ENCODE measurements at regions not wholly inside any gene's neighbourhood (a gene's known extent, or its start where the extent isn't known, plus 50 kb on each side); places are given as distances from the start of the nearest gene placed in this dataset.

GRCh38 chr2:15828576-15828975 lies 111.8 kb upstream of the MYCN start:
- no peak for FAIRE-seq
- H3K27me3 ChIP-seq (ENCODE audit: insufficient read depth, low read length) = no peaks in the 10 kb centered on the region
- Mint-ChIP-seq H3K9me3 (ENCODE audit: unreplicated experiment) (no peaks in the 10 kb centered on the region), H3K4me1 (ENCODE audit: low read depth, unreplicated experiment) (no peaks in the 10 kb centered on the region), H3K27ac (ENCODE audit: unreplicated experiment) (no peak overlapping the region), H3K27me3 (ENCODE audit: low read depth, unreplicated experiment) (peaks cover 17% of the 10 kb centered on the region), H3K36me3 (ENCODE audit: low read depth, unreplicated experiment) (no peaks in the 10 kb centered on the region), H3K4me3 (ENCODE audit: unreplicated experiment) (no peak overlapping the region)
- no peaks in the 10 kb centered on the region for H3K79me2 ChIP-seq (ENCODE audit: insufficient read depth, low read length)
- no peak overlapping the region for H3K27ac ChIP-seq (ENCODE audit: low read depth, low read length)
- H3K9me3 ChIP-seq (ENCODE audit: insufficient read depth, low read depth, low read length) = no peaks in the 10 kb centered on the region
- H2AFZ ChIP-seq (ENCODE audit: low read depth, low read length) = no peak overlapping the region
- H3K4me2 ChIP-seq (ENCODE audit: low read length) = no peak overlapping the region
- H3K9ac ChIP-seq (ENCODE audit: low read length) = no peak overlapping the region
- no peaks in the 10 kb centered on the region for H3K36me3 ChIP-seq (ENCODE audit: insufficient read depth, low read length)
- H4K20me1 ChIP-seq (ENCODE audit: insufficient read depth, low read length) = no peaks in the 10 kb centered on the region
- no peaks in the 10 kb centered on the region for H3K4me1 ChIP-seq (ENCODE audit: insufficient read depth, low read length)
- DNase-seq (ENCODE audit: low read depth) = no peak
- no peak overlapping the region for H3K4me3 ChIP-seq (ENCODE audit: insufficient read depth, low read depth, low read length)
- TF ChIP-seq CTCF (IDR thresholded peaks at IDR 0.05; ENCODE audit: insufficient read depth, low read depth, low read length) (no peak), EZH2 (IDR thresholded peaks at IDR 0.05; ENCODE audit: insufficient read depth, low read length) (no peak)

GRCh38 chr2:15829091-15829801 lies 111.1 kb upstream of the MYCN start:
- Mint-ChIP-seq H3K27ac (ENCODE audit: unreplicated experiment) (no peak overlapping the region), H3K9me3 (ENCODE audit: unreplicated experiment) (no peaks in the 10 kb centered on the region), H3K27me3 (ENCODE audit: low read depth, unreplicated experiment) (peaks cover 16% of the 10 kb centered on the region), H3K4me1 (ENCODE audit: low read depth, unreplicated experiment) (no peaks in the 10 kb centered on the region), H3K36me3 (ENCODE audit: low read depth, unreplicated experiment) (no peaks in the 10 kb centered on the region), H3K4me3 (ENCODE audit: unreplicated experiment) (no peak overlapping the region)
- H3K27ac ChIP-seq (ENCODE audit: low read depth, low read length) = no peak overlapping the region
- no peak for DNase-seq (ENCODE audit: low read depth)
- no peaks in the 10 kb centered on the region for H3K36me3 ChIP-seq (ENCODE audit: insufficient read depth, low read length)
- no peaks in the 10 kb centered on the region for H4K20me1 ChIP-seq (ENCODE audit: insufficient read depth, low read length)
- H3K4me2 ChIP-seq (ENCODE audit: low read length) = no peak overlapping the region
- no peaks in the 10 kb centered on the region for H3K79me2 ChIP-seq (ENCODE audit: insufficient read depth, low read length)
- H3K9me3 ChIP-seq (ENCODE audit: insufficient read depth, low read depth, low read length) = peaks cover 2% of the 10 kb centered on the region
- no peak for FAIRE-seq
- TF ChIP-seq CTCF (IDR thresholded peaks at IDR 0.05; ENCODE audit: insufficient read depth, low read depth, low read length) = no peak
- no peak for TF ChIP-seq EZH2 (IDR thresholded peaks at IDR 0.05; ENCODE audit: insufficient read depth, low read length)
- no peak overlapping the region for H3K4me3 ChIP-seq (ENCODE audit: insufficient read depth, low read depth, low read length)
- no peaks in the 10 kb centered on the region for H3K4me1 ChIP-seq (ENCODE audit: insufficient read depth, low read length)
- no peaks in the 10 kb centered on the region for H3K27me3 ChIP-seq (ENCODE audit: insufficient read depth, low read length)
- no peak overlapping the region for H3K9ac ChIP-seq (ENCODE audit: low read length)
- H2AFZ ChIP-seq (ENCODE audit: low read depth, low read length) = no peak overlapping the region

DNA sequence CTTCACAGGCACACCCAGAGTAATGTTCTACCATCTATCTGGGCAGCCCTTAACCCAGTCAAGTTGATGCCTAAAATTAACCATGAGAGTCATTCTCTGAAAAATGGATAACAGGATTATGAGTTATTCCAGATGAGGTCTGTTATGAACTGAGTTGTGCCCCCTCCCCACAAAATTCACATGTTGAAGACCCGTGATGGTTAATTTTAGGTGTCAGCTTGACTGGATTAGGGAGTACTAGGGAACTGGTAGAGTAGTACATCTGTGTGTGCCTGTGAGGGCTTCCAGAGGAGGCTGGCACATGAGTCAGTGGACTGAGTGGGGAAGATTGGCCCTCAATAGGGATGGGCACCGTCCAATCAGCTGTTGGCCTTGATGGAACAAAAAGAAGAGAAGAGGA lies 110.4 kb upstream of the MYCN start:
- H3K36me3 Mint-ChIP-seq (ENCODE audit: low read depth, unreplicated experiment) = no peaks in the 10 kb centered on the region
- DNase-seq (ENCODE audit: low read depth) (no peak), FAIRE-seq (no peak)
- Histone ChIP-seq H3K9ac (ENCODE audit: low read length) (no peak overlapping the region), H3K27me3 (ENCODE audit: insufficient read depth, low read length) (no peaks in the 10 kb centered on the region), H3K9me3 (ENCODE audit: insufficient read depth, low read depth, low read length) (peaks cover 2% of the 10 kb centered on the region), H2AFZ (ENCODE audit: low read depth, low read length) (no peak overlapping the region), H3K4me3 (ENCODE audit: insufficient read depth, low read depth, low read length) (no peak overlapping the region), H3K79me2 (ENCODE audit: insufficient read depth, low read length) (no peaks in the 10 kb centered on the region), H3K4me1 (ENCODE audit: insufficient read depth, low read length) (no peaks in the 10 kb centered on the region), H3K36me3 (ENCODE audit: insufficient read depth, low read length) (no peaks in the 10 kb centered on the region), H4K20me1 (ENCODE audit: insufficient read depth, low read length) (no peaks in the 10 kb centered on the region), H3K27ac (ENCODE audit: low read depth, low read length) (no peak overlapping the region), H3K4me2 (ENCODE audit: low read length) (no peak overlapping the region)
- peaks cover 3% of the 10 kb centered on the region for H3K9me3 Mint-ChIP-seq (ENCODE audit: unreplicated experiment)
- TF ChIP-seq EZH2 (IDR thresholded peaks at IDR 0.05; ENCODE audit: insufficient read depth, low read length) = no peak
- H3K4me3 Mint-ChIP-seq (ENCODE audit: unreplicated experiment) = no peak overlapping the region
- H3K27ac Mint-ChIP-seq (ENCODE audit: unreplicated experiment) = no peak overlapping the region
- peaks cover 20% of the 10 kb centered on the region for H3K27me3 Mint-ChIP-seq (ENCODE audit: low read depth, unreplicated experiment)
- H3K4me1 Mint-ChIP-seq (ENCODE audit: low read depth, unreplicated experiment) = no peaks in the 10 kb centered on the region

Measured in astrocyte (in vitro differentiated cells and primary cell).